Fibroblast of lung (primary cell): ENCODE measurements at regions not wholly inside any gene's neighbourhood (a gene's known extent, or its start where the extent isn't known, plus 50 kb on each side); places are given as distances from the start of the nearest gene placed in this dataset.

Experiments
- DNase-seq, 2 donors: peaks; one replicate each; pipeline versions ENCODE4 v3.0.0 to v3.0.0-alpha.2; 2010; ENCODE audit warnings: low read depth in 2 of 2
- H2AFZ ChIP-seq: 2 replicates; pipeline ENCODE4 v1.5.1; 2012; ENCODE audit warnings: low read length, control low read depth, inconsistent platforms
- H3K27ac ChIP-seq: 2 replicates; pipeline ENCODE4 v1.5.1; 2011; ENCODE audit warnings: low read length, control low read depth; ENCODE audit not compliant: insufficient read depth
- H3K27me3 ChIP-seq: 2 replicates; pipeline ENCODE4 v1.5.1; 2011; ENCODE audit warnings: mild to moderate bottlenecking, low read length; ENCODE audit not compliant: control insufficient read depth, insufficient read depth
- H3K36me3 ChIP-seq: 2 replicates; pipeline ENCODE4 v1.5.1; 2011; ENCODE audit warnings: low read length; ENCODE audit not compliant: control insufficient read depth, insufficient read depth
- H3K4me1 ChIP-seq: 2 replicates; pipeline ENCODE4 v1.5.1; 2011; ENCODE audit warnings: low read length; ENCODE audit not compliant: control insufficient read depth, insufficient read depth; ENCODE audit errors: extremely low read depth
- H3K4me2 ChIP-seq: 2 replicates; pipeline ENCODE4 v1.5.1; 2011; ENCODE audit warnings: low read length, control low read depth; ENCODE audit not compliant: insufficient read depth; ENCODE audit errors: extremely low read depth
- H3K4me3 ChIP-seq, 4 experiments: fragments of 200-600 bp in 1 of 4; sonication (generic) in 1 of 4; replicated peaks in 1 of 4; 2 replicates each; pipeline ENCODE4 v1.5.1; 2011 to 2016; ENCODE audit warnings: low read length in 4 of 4, low read depth in 3 of 4, mild to moderate bottlenecking in 3 of 4, control low read depth in 2 of 4, inconsistent platforms in 1 of 4, mixed read lengths in 1 of 4; ENCODE audit not compliant: insufficient read depth in 1 of 4; ENCODE audit errors: control extremely low read depth in 1 of 4
- H3K79me2 ChIP-seq: 2 replicates; pipeline ENCODE4 v1.5.1; 2012; ENCODE audit warnings: mild to moderate bottlenecking, low read length, inconsistent platforms; ENCODE audit not compliant: control insufficient read depth, insufficient read depth
- H3K9ac ChIP-seq: 2 replicates; pipeline ENCODE4 v1.5.1; 2011; ENCODE audit warnings: mild to moderate bottlenecking, low read length, control low read depth; ENCODE audit not compliant: insufficient read depth
- H3K9me3 ChIP-seq: 2 replicates; pipeline ENCODE4 v1.5.1; 2012; ENCODE audit warnings: low read depth, low read length; ENCODE audit not compliant: control insufficient read depth, insufficient read depth
- H4K20me1 ChIP-seq: 2 replicates; pipeline ENCODE4 v1.5.1; 2011; ENCODE audit warnings: low read length; ENCODE audit not compliant: control insufficient read depth, insufficient read depth; ENCODE audit errors: extremely low read depth
- CTCF ChIP-seq, 2 donors: IDR thresholded peaks in 1 of 2; conservative IDR thresholded peaks in 1 of 2; 1 replicate in 1 of 2; 2 replicates in 1 of 2; pipeline ENCODE4 v1.5.1; 2011 to 2012; ENCODE audit warnings: low read length in 2 of 2, control low read depth in 1 of 2, inconsistent platforms in 1 of 2, low read depth in 1 of 2, mild to moderate bottlenecking in 1 of 2
- EZH2 ChIP-seq: IDR thresholded peaks from 2 replicates; pipeline ENCODE4 v1.5.1; 2012; ENCODE audit warnings: low read length, control low read depth, mild to moderate bottlenecking; ENCODE audit errors: missing control alignments

- TF ChIP-seq EZH2 (no peak), CTCF (conservative IDR thresholded peaks at IDR 0.05 in 1 of 2, IDR thresholded peaks at IDR 0.05 in 1 of 2; ENCODE audit: low read depth in 1 of 2, low read length in 2 of 2) (no peak)
- H3K27me3 ChIP-seq = no peaks in the 10 kb centered on the region
- no peak overlapping the region for H3K4me2 ChIP-seq
- H3K9me3 ChIP-seq = no peaks in the 10 kb centered on the region
- no peak overlapping the region for H2AFZ ChIP-seq
- H3K79me2 ChIP-seq = no peaks in the 10 kb centered on the region
- no peak overlapping the region for H3K9ac ChIP-seq
- H3K4me3 ChIP-seq = no peak overlapping the region
- no peaks in the 10 kb centered on the region for H4K20me1 ChIP-seq
- H3K4me1 ChIP-seq = no peaks in the 10 kb centered on the region
- no peaks in the 10 kb centered on the region for H3K36me3 ChIP-seq
- no peak overlapping the region for H3K27ac ChIP-seq
- DNase-seq = no peak
Observed at GRCh38 chr7:49513911-49514310, 259.5 kb upstream of the VWC2 start.

GRCh38 chr7:49520951-49521350, 252.5 kb upstream of the VWC2 start:
- DNase-seq = no peak
- Histone ChIP-seq H3K4me3 (no peak overlapping the region), H2AFZ (no peak overlapping the region), H3K9ac (no peak overlapping the region), H3K27ac (no peak overlapping the region), H3K79me2 (no peaks in the 10 kb centered on the region), H3K4me2 (no peak overlapping the region), H3K27me3 (no peaks in the 10 kb centered on the region), H3K36me3 (no peaks in the 10 kb centered on the region), H4K20me1 (no peaks in the 10 kb centered on the region), H3K9me3 (no peaks in the 10 kb centered on the region), H3K4me1 (no peaks in the 10 kb centered on the region)
- TF ChIP-seq EZH2 = no peak
- no peak for TF ChIP-seq CTCF (conservative IDR thresholded peaks at IDR 0.05 in 1 of 2, IDR thresholded peaks at IDR 0.05 in 1 of 2; ENCODE audit: low read depth in 1 of 2, low read length in 2 of 2)

DNA sequence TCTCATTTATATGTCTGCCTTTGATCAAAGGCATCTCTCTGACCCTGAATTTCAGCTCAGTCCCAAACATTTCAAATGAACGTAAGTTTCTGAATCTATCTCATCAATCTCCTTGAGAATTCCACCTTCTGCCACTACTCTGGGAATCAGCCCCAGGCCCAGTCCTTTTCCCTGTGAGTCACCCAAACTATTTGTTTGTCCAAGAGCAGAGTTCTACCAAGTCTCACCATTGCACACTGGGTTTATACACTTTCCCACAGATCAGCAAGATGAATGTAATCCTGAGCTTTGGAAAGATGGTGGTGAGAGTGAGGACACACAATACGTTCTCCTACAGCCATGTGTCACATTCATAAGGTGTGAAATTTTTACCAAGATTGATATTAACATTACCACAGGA, 251.3 kb upstream of the VWC2 start:
- H3K79me2 ChIP-seq = no peaks in the 10 kb centered on the region
- no peak overlapping the region for H3K27ac ChIP-seq
- H4K20me1 ChIP-seq = no peaks in the 10 kb centered on the region
- TF ChIP-seq EZH2 = no peak
- no peak for TF ChIP-seq CTCF (conservative IDR thresholded peaks at IDR 0.05 in 1 of 2, IDR thresholded peaks at IDR 0.05 in 1 of 2; ENCODE audit: low read depth in 1 of 2, low read length in 2 of 2)
- H3K36me3 ChIP-seq = no peaks in the 10 kb centered on the region
- H3K9me3 ChIP-seq = no peaks in the 10 kb centered on the region
- H3K9ac ChIP-seq = no peak overlapping the region
- H2AFZ ChIP-seq = no peak overlapping the region
- DNase-seq = no peak
- H3K27me3 ChIP-seq = no peaks in the 10 kb centered on the region
- H3K4me2 ChIP-seq = no peak overlapping the region
- no peaks in the 10 kb centered on the region for H3K4me1 ChIP-seq
- H3K4me3 ChIP-seq = no peak overlapping the region
